ENCODE measurements at regions not wholly inside any gene's neighbourhood (a gene's known extent, or its start where the extent isn't known, plus 50 kb on each side); places are given as distances from the start of the nearest gene placed in this dataset.

- DNase-seq, result no peak
- no peaks in the 10 kb centered on the region for H3K27me3 Mint-ChIP-seq (ENCODE audit: low read depth)
- H3K36me3 Mint-ChIP-seq (ENCODE audit: insufficient read depth in 2 of 2), result no peaks in the 10 kb centered on the region
- H3K9me3 Mint-ChIP-seq, result peaks cover 1 to 3% of the 10 kb centered on the region in 2 donors
- H3K4me1 Mint-ChIP-seq (ENCODE audit: low read depth), result no peaks in the 10 kb centered on the region
- no peak for ATAC-seq (replicated peaks in 1 of 2)
- no peak overlapping the region for H3K4me3 Mint-ChIP-seq
- H3K27ac Mint-ChIP-seq, result no peak overlapping the region
Measured at GRCh38 chr7:40972426-40972825, 730.5 kb downstream of the INHBA start.

- Mint-ChIP-seq H3K4me3 (no peak overlapping the region), H3K27me3 (ENCODE audit: low read depth) (no peaks in the 10 kb centered on the region), H3K4me1 (ENCODE audit: low read depth) (no peaks in the 10 kb centered on the region), H3K36me3 (ENCODE audit: insufficient read depth in 2 of 2) (no peaks in the 10 kb centered on the region), H3K9me3 (peaks cover 1 to 3% of the 10 kb centered on the region in 2 donors), H3K27ac (no peak overlapping the region)
- ATAC-seq (replicated peaks in 1 of 2) (no peak), DNase-seq (no peak)
Measured at GRCh38 chr7:40969641-40970040, 733.2 kb downstream of the INHBA start.

- Mint-ChIP-seq H3K36me3 (ENCODE audit: insufficient read depth in 2 of 2) (no peaks in the 10 kb centered on the region), H3K9me3 (peaks cover 1 to 6% of the 10 kb centered on the region in 2 donors), H3K4me1 (ENCODE audit: low read depth) (no peaks in the 10 kb centered on the region), H3K27ac (no peak overlapping the region), H3K4me3 (no peak overlapping the region), H3K27me3 (ENCODE audit: low read depth) (no peaks in the 10 kb centered on the region)
- DNase-seq (no peak), ATAC-seq (replicated peaks in 1 of 2) (no peak)
Measured at GRCh38 chr7:40966693-40967092, 736.2 kb downstream of the INHBA start.

- no peak overlapping the region for H3K4me3 Mint-ChIP-seq
Measured at GRCh38 chr7:40965774-40966173, 737.1 kb downstream of the INHBA start.

GRCh38 chr7:40965016-40965415 is 737.9 kb downstream of the INHBA start:
- H3K9me3 Mint-ChIP-seq, result peaks cover 0 to 3% of the 10 kb centered on the region in 2 donors

More at GRCh38 chr7:40965774-40966173, 737.1 kb downstream of the INHBA start:
- Mint-ChIP-seq H3K9me3 (peaks cover 0 to 6% of the 10 kb centered on the region in 2 donors), H3K27me3 (ENCODE audit: low read depth) (no peaks in the 10 kb centered on the region), H3K4me1 (ENCODE audit: low read depth) (no peaks in the 10 kb centered on the region), H3K36me3 (ENCODE audit: insufficient read depth in 2 of 2) (no peaks in the 10 kb centered on the region), H3K27ac (no peak overlapping the region)
- DNase-seq, result no peak
- no peak for ATAC-seq (replicated peaks in 1 of 2)

GRCh38 chr7:40964610-40965009 is 738.3 kb downstream of the INHBA start:
- H3K4me3 Mint-ChIP-seq, result no peak overlapping the region
- ATAC-seq (replicated peaks in 1 of 2) (no peak), DNase-seq (no peak)
- H3K27ac Mint-ChIP-seq, result no peak overlapping the region
- peaks cover 0 to 3% of the 10 kb centered on the region in 2 donors for H3K9me3 Mint-ChIP-seq
- H3K27me3 Mint-ChIP-seq (ENCODE audit: low read depth), result no peaks in the 10 kb centered on the region
- H3K4me1 Mint-ChIP-seq (ENCODE audit: low read depth), result no peaks in the 10 kb centered on the region
- no peaks in the 10 kb centered on the region for H3K36me3 Mint-ChIP-seq (ENCODE audit: insufficient read depth in 2 of 2)

More at GRCh38 chr7:40965016-40965415, 737.9 kb downstream of the INHBA start:
- Mint-ChIP-seq H3K36me3 (ENCODE audit: insufficient read depth in 2 of 2) (no peaks in the 10 kb centered on the region), H3K4me1 (ENCODE audit: low read depth) (no peaks in the 10 kb centered on the region), H3K27ac (no peak overlapping the region), H3K4me3 (no peak overlapping the region), H3K27me3 (ENCODE audit: low read depth) (no peaks in the 10 kb centered on the region)
- ATAC-seq (replicated peaks in 1 of 2) (no peak), DNase-seq (no peak)

GRCh38 chr7:40959955-40960354 is 742.9 kb downstream of the INHBA start:
- DNase-seq (no peak), ATAC-seq (replicated peaks in 1 of 2) (no peak)
- no peaks in the 10 kb centered on the region for H3K4me1 Mint-ChIP-seq (ENCODE audit: low read depth)
- H3K9me3 Mint-ChIP-seq, result peaks cover 3 to 10% of the 10 kb centered on the region in 2 donors
- no peak overlapping the region for H3K4me3 Mint-ChIP-seq
- H3K27me3 Mint-ChIP-seq (ENCODE audit: low read depth), result no peaks in the 10 kb centered on the region
- no peak overlapping the region for H3K27ac Mint-ChIP-seq
- H3K36me3 Mint-ChIP-seq (ENCODE audit: insufficient read depth in 2 of 2), result no peaks in the 10 kb centered on the region

- peaks cover 6 to 18% of the 10 kb centered on the region in 2 donors for H3K9me3 Mint-ChIP-seq
- no peak overlapping the region for H3K27ac Mint-ChIP-seq
- H3K36me3 Mint-ChIP-seq (ENCODE audit: insufficient read depth in 2 of 2), result peaks cover 3 to 4% of the 10 kb centered on the region in 2 donors
- ATAC-seq (replicated peaks in 1 of 2), result no peak
- H3K27me3 Mint-ChIP-seq (ENCODE audit: low read depth), result no peaks in the 10 kb centered on the region
- H3K4me3 Mint-ChIP-seq, result no peak overlapping the region
- DNase-seq, result no peak
- H3K4me1 Mint-ChIP-seq (ENCODE audit: low read depth), result no peaks in the 10 kb centered on the region
Measured at GRCh38 chr7:40948239-40948638, 754.7 kb downstream of the INHBA start.

- no peak for DNase-seq
- H3K36me3 Mint-ChIP-seq (ENCODE audit: insufficient read depth in 2 of 2), result peaks cover 3 to 4% of the 10 kb centered on the region in 2 donors
- no peak overlapping the region for H3K27ac Mint-ChIP-seq
- no peak overlapping the region for H3K4me3 Mint-ChIP-seq
- no peaks in the 10 kb centered on the region for H3K4me1 Mint-ChIP-seq (ENCODE audit: low read depth)
- peaks cover 5 to 18% of the 10 kb centered on the region in 2 donors for H3K9me3 Mint-ChIP-seq
- H3K27me3 Mint-ChIP-seq (ENCODE audit: low read depth), result no peaks in the 10 kb centered on the region
- ATAC-seq (replicated peaks in 1 of 2), result no peak
Measured at GRCh38 chr7:40947566-40947965, 755.3 kb downstream of the INHBA start.

- Mint-ChIP-seq H3K36me3 (ENCODE audit: insufficient read depth in 2 of 2) (peaks cover 3 to 4% of the 10 kb centered on the region in 2 donors), H3K27ac (no peak overlapping the region), H3K27me3 (ENCODE audit: low read depth) (no peaks in the 10 kb centered on the region), H3K4me1 (ENCODE audit: low read depth) (no peaks in the 10 kb centered on the region), H3K9me3 (peaks cover 6 to 16% of the 10 kb centered on the region in 2 donors), H3K4me3 (no peak overlapping the region)
- DNase-seq (no peak), ATAC-seq (replicated peaks in 1 of 2) (no peak)
Measured at GRCh38 chr7:40946549-40946948, 756.3 kb downstream of the INHBA start.

- ATAC-seq (replicated peaks in 1 of 2) (no peak), DNase-seq (no peak)
- H3K4me1 Mint-ChIP-seq (ENCODE audit: low read depth), result no peaks in the 10 kb centered on the region
- H3K36me3 Mint-ChIP-seq (ENCODE audit: insufficient read depth in 2 of 2), result peaks cover 3 to 4% of the 10 kb centered on the region in 2 donors
- no peak overlapping the region for H3K4me3 Mint-ChIP-seq
- no peak overlapping the region for H3K27ac Mint-ChIP-seq
- no peaks in the 10 kb centered on the region for H3K27me3 Mint-ChIP-seq (ENCODE audit: low read depth)
- H3K9me3 Mint-ChIP-seq, result peaks cover 6 to 14% of the 10 kb centered on the region in 2 donors
Measured at GRCh38 chr7:40945788-40946187, 757.1 kb downstream of the INHBA start.

GRCh38 chr7:40944981-40945585 is 757.8 kb downstream of the INHBA start:
- no peak overlapping the region for H3K27ac Mint-ChIP-seq
- no peak overlapping the region for H3K4me3 Mint-ChIP-seq
- H3K36me3 Mint-ChIP-seq (ENCODE audit: insufficient read depth in 2 of 2), result peaks cover 3% of the 10 kb centered on the region in 2 donors
- no peak for ATAC-seq (replicated peaks in 1 of 2)
- peaks cover 6 to 12% of the 10 kb centered on the region in 2 donors for H3K9me3 Mint-ChIP-seq
- H3K27me3 Mint-ChIP-seq (ENCODE audit: low read depth), result no peaks in the 10 kb centered on the region
- DNase-seq, result no peak
- no peaks in the 10 kb centered on the region for H3K4me1 Mint-ChIP-seq (ENCODE audit: low read depth)

- ATAC-seq (replicated peaks in 1 of 2) (no peak), DNase-seq (no peak)
- H3K27ac Mint-ChIP-seq, result no peak overlapping the region
- H3K4me1 Mint-ChIP-seq (ENCODE audit: low read depth), result no peaks in the 10 kb centered on the region
- H3K36me3 Mint-ChIP-seq (ENCODE audit: insufficient read depth in 2 of 2), result peaks cover 0 to 2% of the 10 kb centered on the region in 2 donors
- no peaks in the 10 kb centered on the region for H3K27me3 Mint-ChIP-seq (ENCODE audit: low read depth)
- no peak overlapping the region for H3K4me3 Mint-ChIP-seq
- H3K9me3 Mint-ChIP-seq, result peaks cover 0 to 6% of the 10 kb centered on the region in 2 donors
Measured at GRCh38 chr7:40937879-40938278, 765.0 kb downstream of the INHBA start.

GRCh38 chr7:40935435-40935834 is 767.5 kb downstream of the INHBA start:
- DNase-seq (no peak), ATAC-seq (replicated peaks in 1 of 2) (no peak)
- H3K27ac Mint-ChIP-seq, result no peak overlapping the region
- no peaks in the 10 kb centered on the region for H3K27me3 Mint-ChIP-seq (ENCODE audit: low read depth)
- H3K36me3 Mint-ChIP-seq (ENCODE audit: insufficient read depth in 2 of 2), result peaks cover 0 to 2% of the 10 kb centered on the region in 2 donors
- no peaks in the 10 kb centered on the region for H3K4me1 Mint-ChIP-seq (ENCODE audit: low read depth)
- H3K9me3 Mint-ChIP-seq, result peaks cover 4 to 6% of the 10 kb centered on the region in 2 donors
- H3K4me3 Mint-ChIP-seq, result no peak overlapping the region

Data from activated T-cell treated with anti-CD3 and anti-CD28 coated beads, Interleukin-2, amount 50 U/mL, for 72 hours (primary cell).